Fibroblast of mammary gland (primary cell): ENCODE measurements at regions not wholly inside any gene's neighbourhood (a gene's known extent, or its start where the extent isn't known, plus 50 kb on each side); places are given as distances from the start of the nearest gene placed in this dataset.

Experiments used
- DNase-seq: peaks from one replicate; pipeline ENCODE4 v3.0.0-alpha.2; 2010; ENCODE audit warnings: low read depth
- H3K4me3 ChIP-seq: 2 replicates; pipeline ENCODE4 v1.5.1; 2011; ENCODE audit warnings: low read depth, mild to moderate bottlenecking, low read length, moderate library complexity; ENCODE audit not compliant: control insufficient read depth
- CTCF ChIP-seq: conservative IDR thresholded peaks from 2 replicates; pipeline ENCODE4 v1.5.1; 2011; ENCODE audit warnings: low read depth, low read length, inconsistent platforms; ENCODE audit not compliant: control insufficient read depth, insufficient read depth

GRCh38 chr5:44252545-44252944 is 136.7 kb downstream of the FGF10 start:
- DNase-seq = peak; percentile 58
- no peak overlapping the region for H3K4me3 ChIP-seq
- TF ChIP-seq CTCF = no peak

GRCh38 chr5:44246986-44247385 is 142.2 kb downstream of the FGF10 start:
- no peak for TF ChIP-seq CTCF
- DNase-seq = peak; percentile 92
- no peak overlapping the region for H3K4me3 ChIP-seq

- TF ChIP-seq CTCF = no peak
- H3K4me3 ChIP-seq = no peak overlapping the region
- peak; percentile 31 for DNase-seq
These were observed 143.3 kb downstream of the FGF10 start for GRCh38 chr5:44245935-44246334.

- TF ChIP-seq CTCF = no peak
- H3K4me3 ChIP-seq = no peak overlapping the region
- DNase-seq = no peak
These were observed 146.4 kb downstream of the FGF10 start for GRCh38 chr5:44242791-44243190.

- H3K4me3 ChIP-seq = no peak overlapping the region
- TF ChIP-seq CTCF = no peak
- no peak for DNase-seq
These were observed 153.2 kb downstream of the FGF10 start for GRCh38 chr5:44236040-44236439.

GRCh38 chr5:44233691-44234090 is 155.5 kb downstream of the FGF10 start:
- no peak overlapping the region for H3K4me3 ChIP-seq
- DNase-seq = no peak
- no peak for TF ChIP-seq CTCF
